Activated T-cell treated with anti-CD3 and anti-CD28 coated beads for 48 hours (primary cell): ENCODE measurements at regions not wholly inside any gene's neighbourhood (a gene's known extent, or its start where the extent isn't known, plus 50 kb on each side); places are given as distances from the start of the nearest gene placed in this dataset.

Source experiments
- DNase-seq: peaks from one replicate; pipeline ENCODE4 v3.0.0-alpha.2; 2020; ENCODE audit warnings: low read depth

DNA sequence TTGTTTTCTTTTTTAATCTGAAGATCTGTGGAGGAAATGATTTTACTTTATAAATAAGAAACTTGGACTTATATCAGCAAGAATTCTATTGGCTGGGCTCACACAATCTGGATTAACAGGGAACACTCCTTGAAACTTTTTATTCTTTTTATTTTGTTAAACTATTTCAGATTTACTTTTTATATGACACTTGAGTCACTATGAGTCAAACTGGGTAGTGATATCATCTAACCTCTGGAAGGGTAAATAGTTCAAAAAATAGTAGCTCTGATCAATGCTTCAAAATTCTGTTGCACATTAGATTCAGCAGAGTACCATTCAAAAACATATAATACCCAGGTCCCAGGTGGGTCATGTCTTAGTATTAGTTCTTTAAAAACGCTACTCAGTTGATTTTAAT, 55.1 kb upstream of the NBEA start:
- no peak for DNase-seq
